ENCODE measurements at regions not wholly inside any gene's neighbourhood (a gene's known extent, or its start where the extent isn't known, plus 50 kb on each side); places are given as distances from the start of the nearest gene placed in this dataset.
"Not testable (repeated sequence)": the region's sequence is repeated elsewhere in the genome, so short reads cannot be mapped to it uniquely, and the experiment has no call there.

- not testable (repeated sequence) for TF ChIP-seq CTCF (IDR thresholded peaks at IDR 0.05; ENCODE audit: low read depth, low read length, missing input control); YY1 (IDR thresholded peaks at IDR 0.05); RAD21 (IDR thresholded peaks at IDR 0.05); GABPA (IDR thresholded peaks at IDR 0.05 in 1 of 2, conservative IDR thresholded peaks at IDR 0.05 in 1 of 2); JUND (IDR thresholded peaks at IDR 0.05); TAF1 (conservative IDR thresholded peaks at IDR 0.05); FOXA1 (IDR thresholded peaks at IDR 0.05); ZBTB33 (IDR thresholded peaks at IDR 0.05); MAX (IDR thresholded peaks at IDR 0.05); REST (IDR thresholded peaks at IDR 0.05); ATF3 (IDR thresholded peaks at IDR 0.05); SP1 (IDR thresholded peaks at IDR 0.05); HNF4G (IDR thresholded peaks at IDR 0.05); RXRA (IDR thresholded peaks at IDR 0.05)
Measured at GRCh38 chr10:27335246-27335645, 94.6 kb upstream of the ACBD5 start.

Measured in liver (tissue), 3 donors.